ENCODE measurements at regions not wholly inside any gene's neighbourhood (a gene's known extent, or its start where the extent isn't known, plus 50 kb on each side); places are given as distances from the start of the nearest gene placed in this dataset.

DNA sequence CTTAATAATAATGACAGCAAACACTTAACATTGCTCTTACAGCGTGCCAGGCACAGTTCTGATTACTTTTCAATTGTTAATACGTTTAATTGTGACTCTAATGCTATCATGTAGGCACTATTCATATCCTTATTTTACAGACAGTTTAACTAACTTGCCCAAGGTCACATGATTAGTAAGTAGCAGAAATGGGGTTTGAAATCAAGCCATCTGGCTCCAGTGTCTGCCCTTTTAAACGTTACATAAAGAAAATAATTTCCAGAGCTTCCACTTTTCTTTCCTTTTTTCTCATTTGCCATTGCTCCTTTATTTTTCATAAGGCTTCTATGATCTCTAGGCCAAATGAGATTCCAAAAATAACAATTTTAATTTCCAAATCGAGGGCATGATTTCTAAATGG, 50.6 kb upstream of the IKZF2 start:
- Mint-ChIP-seq H3K4me1 (peaks cover 6 to 13% (median 6%) of the 10 kb centered on the region in 3 donors), H3K36me3 (no peaks in the 10 kb centered on the region), H3K4me3 (no peak overlapping the region), H3K27me3 (no peaks in the 10 kb centered on the region), H3K27ac (peak overlapping the region in 2 of 6 donors; percentile 29 to 42), H3K9me3 (peaks cover 0 to 4% (median 2%) of the 10 kb centered on the region in 7 donors)
- ATAC-seq (ENCODE audit: low read depth in 2 of 2) (no peak), DNase-seq (no peak)

DNA sequence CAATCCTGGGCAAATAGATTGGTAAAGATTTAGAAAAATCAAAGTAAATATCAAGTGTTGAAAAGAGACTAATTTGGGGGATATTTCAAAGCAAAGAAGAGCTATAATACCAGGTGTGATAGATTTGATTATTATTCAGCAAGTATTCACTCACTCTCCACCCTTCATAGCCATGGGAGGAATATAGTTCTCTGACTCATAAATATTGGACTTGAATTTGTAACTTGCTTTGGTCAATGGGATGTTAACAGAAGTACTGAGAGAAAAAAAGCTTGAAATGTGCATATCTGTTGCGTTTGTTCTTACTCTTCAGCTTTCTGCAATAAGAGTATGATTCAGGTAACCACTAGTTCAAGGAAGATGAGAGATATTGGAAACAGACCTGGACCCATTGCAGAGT, 54.5 kb upstream of the IKZF2 start:
- no peaks in the 10 kb centered on the region for H3K36me3 Mint-ChIP-seq
- H3K9me3 Mint-ChIP-seq = peaks cover 0 to 3% (median 0%) of the 10 kb centered on the region in 7 donors
- H3K27ac Mint-ChIP-seq = peak overlapping the region in 1 of 6 donors; percentile 36
- ATAC-seq (ENCODE audit: low read depth in 2 of 2) (no peak), DNase-seq (no peak)
- H3K27me3 Mint-ChIP-seq = no peaks in the 10 kb centered on the region
- no peak overlapping the region for H3K4me3 Mint-ChIP-seq
- H3K4me1 Mint-ChIP-seq = peaks cover 6 to 13% (median 6%) of the 10 kb centered on the region in 3 donors

DNA sequence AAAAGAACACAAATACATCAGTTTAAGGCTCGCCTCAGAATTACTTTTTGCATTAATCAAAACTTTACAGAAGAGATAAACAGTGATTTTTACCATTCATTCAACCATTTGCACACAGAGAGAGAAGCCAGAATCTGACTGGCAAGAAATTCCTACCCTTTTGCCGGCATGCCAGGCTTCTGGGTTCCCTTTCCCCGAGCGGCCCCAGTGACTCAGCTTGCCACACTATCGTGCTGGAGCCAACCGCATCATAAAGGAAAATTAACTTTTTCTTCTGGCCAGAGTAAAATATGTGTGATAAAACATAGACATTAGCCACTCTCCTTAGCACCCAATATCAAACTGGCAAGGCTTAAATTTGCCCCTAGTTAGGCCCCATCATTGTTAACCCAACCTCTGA, 61.8 kb upstream of the IKZF2 start:
- no peak for ATAC-seq (ENCODE audit: low read depth in 2 of 2)
- Mint-ChIP-seq H3K27me3 (no peaks in the 10 kb centered on the region), H3K27ac (peak overlapping the region in 1 of 6 donors; percentile 36), H3K36me3 (no peaks in the 10 kb centered on the region), H3K4me3 (no peak overlapping the region), H3K4me1 (no peaks in the 10 kb centered on the region), H3K9me3 (no peaks in the 10 kb centered on the region)
- DNase-seq = no peak

DNA sequence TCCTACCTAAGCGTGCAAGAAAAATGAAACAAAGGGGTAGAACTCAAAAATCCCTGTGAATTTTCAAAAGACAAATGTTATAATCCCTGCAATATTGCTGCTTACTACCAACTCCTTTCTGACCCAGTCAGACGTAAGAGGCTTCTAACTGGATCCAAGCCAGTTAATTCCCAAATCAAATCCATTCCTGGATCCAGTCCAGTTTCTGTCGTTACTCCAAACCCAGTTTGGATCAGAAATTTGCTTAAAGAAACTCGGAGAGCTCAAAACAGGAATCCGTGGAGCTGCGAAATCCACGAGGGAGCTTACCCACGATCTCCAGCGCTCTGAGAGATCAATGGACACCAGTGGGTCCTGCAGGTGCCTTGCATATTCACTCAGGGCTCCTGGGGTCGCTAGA, 62.8 kb upstream of the IKZF2 start:
- H3K4me3 Mint-ChIP-seq = no peak overlapping the region
- DNase-seq (no peak), ATAC-seq (ENCODE audit: low read depth in 2 of 2) (no peak)
- no peaks in the 10 kb centered on the region for H3K36me3 Mint-ChIP-seq
- no peaks in the 10 kb centered on the region for H3K4me1 Mint-ChIP-seq
- H3K9me3 Mint-ChIP-seq = no peaks in the 10 kb centered on the region
- no peak overlapping the region for H3K27ac Mint-ChIP-seq
- H3K27me3 Mint-ChIP-seq = no peaks in the 10 kb centered on the region

DNA sequence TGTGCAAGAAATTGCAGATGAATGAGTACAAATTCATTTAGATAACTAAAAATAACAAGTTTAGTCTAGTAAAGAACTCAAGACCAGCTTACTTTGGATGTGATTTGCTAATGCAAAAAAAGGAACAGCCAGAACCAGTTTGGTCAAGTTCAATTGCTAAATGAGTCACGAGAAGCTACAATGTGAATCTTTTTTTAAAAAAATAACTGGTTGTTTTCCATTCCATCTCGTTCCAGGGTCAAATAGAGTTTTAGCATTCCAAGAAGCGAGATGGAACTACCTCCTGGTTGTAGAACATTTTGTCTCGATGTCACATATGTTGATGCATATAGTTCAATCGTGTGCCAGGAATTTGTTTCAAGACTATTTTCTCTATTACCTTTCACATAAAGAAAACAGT, 65.0 kb upstream of the IKZF2 start:
- Mint-ChIP-seq H3K4me1 (peaks cover 0 to 6% (median 6%) of the 10 kb centered on the region in 3 donors), H3K27ac (no peak overlapping the region), H3K4me3 (no peak overlapping the region), H3K27me3 (no peaks in the 10 kb centered on the region), H3K36me3 (no peaks in the 10 kb centered on the region), H3K9me3 (no peaks in the 10 kb centered on the region)
- DNase-seq (no peak), ATAC-seq (ENCODE audit: low read depth in 2 of 2) (no peak)

DNA sequence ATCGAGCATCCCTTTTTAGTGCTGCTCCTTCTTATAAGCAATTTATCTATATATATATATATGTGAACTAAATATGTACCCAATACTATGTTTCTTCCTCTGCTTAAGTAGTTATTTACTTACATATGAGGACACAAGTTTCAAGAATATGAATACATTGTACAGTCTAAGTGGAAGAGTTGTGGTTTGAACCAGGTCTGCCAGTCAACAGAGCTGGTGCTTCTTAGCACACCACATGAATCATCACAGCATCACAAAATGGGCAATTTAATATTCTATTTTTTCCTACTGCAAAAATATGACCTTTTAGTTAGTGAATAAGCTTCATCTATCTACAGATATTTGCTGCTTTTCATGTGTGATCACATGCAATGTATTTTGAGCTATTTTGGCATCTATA, 64.4 kb upstream of the SPAG16 start:
- DNase-seq (no peak), ATAC-seq (ENCODE audit: low read depth in 2 of 2) (no peak)
- Mint-ChIP-seq H3K27ac (no peak overlapping the region), H3K4me1 (peaks cover 0 to 14% (median 6%) of the 10 kb centered on the region in 3 donors), H3K36me3 (no peaks in the 10 kb centered on the region), H3K9me3 (no peaks in the 10 kb centered on the region), H3K27me3 (no peaks in the 10 kb centered on the region), H3K4me3 (no peak overlapping the region)

DNA sequence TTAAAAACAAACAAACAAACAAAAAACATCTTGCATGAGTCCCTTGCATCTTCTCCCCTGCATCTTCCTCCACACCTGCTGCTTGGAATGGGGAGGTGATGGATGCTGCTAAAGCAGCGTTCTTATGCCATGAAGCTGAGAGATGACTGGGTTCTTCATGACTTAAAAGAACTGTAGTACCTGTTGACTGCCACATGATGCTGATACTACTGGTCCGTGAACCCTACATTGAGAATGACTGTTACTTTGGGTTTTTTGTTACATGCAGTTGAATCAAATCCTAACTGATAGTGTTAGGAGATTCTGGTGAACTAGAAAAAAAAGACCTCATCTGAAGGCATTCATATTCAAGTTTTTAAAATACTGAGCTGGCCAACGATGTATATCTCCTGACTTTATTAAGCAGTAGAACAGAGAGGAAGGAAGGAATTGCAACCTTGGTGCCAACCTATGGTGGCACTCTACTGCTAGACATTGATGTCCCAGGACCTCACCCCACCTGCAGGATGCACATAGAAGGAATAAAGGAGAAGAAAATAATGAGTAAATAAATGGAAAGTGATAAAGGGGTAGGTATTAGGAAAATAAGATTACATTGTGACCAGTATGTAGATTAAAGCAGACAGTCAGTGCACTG, 63.2 kb upstream of the SPAG16 start:
- Mint-ChIP-seq H3K4me3 (no peak overlapping the region), H3K4me1 (peaks cover 4 to 19% (median 10%) of the 10 kb centered on the region in 3 donors), H3K27ac (peak overlapping the region in 1 of 6 donors; percentile 35), H3K9me3 (no peaks in the 10 kb centered on the region), H3K36me3 (no peaks in the 10 kb centered on the region), H3K27me3 (no peaks in the 10 kb centered on the region)
- DNase-seq = no peak
- peak in 1 of 2 donors; percentile 45 for ATAC-seq (ENCODE audit: low read depth in 2 of 2)

DNA sequence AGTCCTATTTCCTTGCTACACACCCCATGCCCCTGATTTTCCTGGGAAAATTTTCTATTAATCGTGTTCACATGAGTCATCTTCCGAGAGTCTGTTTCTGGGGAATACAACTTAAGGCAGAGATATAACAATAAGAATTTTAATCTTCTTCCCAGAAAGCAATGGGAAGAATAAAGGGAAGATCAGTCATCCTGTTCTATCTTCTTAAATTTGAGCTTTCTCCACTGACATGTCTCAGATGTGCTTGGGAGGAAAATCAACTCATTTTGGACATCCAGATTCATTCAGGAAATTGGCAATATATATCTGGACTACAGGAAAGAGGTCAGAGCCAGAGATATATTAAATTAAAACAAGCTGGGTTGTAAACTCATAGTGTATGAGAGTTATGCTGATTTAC, 62.3 kb upstream of the SPAG16 start:
- H3K4me1 Mint-ChIP-seq = peaks cover 10 to 26% (median 18%) of the 10 kb centered on the region in 3 donors
- ATAC-seq (ENCODE audit: low read depth in 2 of 2) (no peak), DNase-seq (no peak)
- H3K4me3 Mint-ChIP-seq = no peak overlapping the region
- H3K36me3 Mint-ChIP-seq = no peaks in the 10 kb centered on the region
- no peaks in the 10 kb centered on the region for H3K27me3 Mint-ChIP-seq
- peak overlapping the region in 1 of 6 donors; percentile 58 for H3K27ac Mint-ChIP-seq
- H3K9me3 Mint-ChIP-seq = no peaks in the 10 kb centered on the region

DNA sequence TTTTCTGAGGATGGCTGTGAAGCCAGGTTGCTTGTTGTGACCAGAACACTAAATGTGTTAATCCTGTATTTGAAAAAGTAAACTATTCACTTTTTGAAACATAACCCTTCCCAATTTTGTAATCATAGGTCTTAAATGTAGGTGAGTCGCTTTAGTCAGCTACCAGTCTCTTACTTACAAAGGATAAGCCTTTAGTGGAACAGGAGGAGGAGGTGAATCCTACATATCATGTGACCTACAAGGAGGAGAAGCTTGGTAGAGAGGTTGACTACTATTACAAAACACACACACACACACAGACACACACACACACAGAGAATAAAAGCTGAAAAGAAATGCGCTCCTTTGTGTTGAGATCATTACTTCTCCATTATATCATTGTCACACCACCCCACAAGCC, 59.9 kb upstream of the SPAG16 start:
- Mint-ChIP-seq H3K4me3 (no peak overlapping the region), H3K4me1 (peaks cover 23 to 43% (median 40%) of the 10 kb centered on the region in 3 donors), H3K9me3 (no peaks in the 10 kb centered on the region), H3K36me3 (no peaks in the 10 kb centered on the region), H3K27ac (peak overlapping the region in 1 of 6 donors; percentile 63), H3K27me3 (no peaks in the 10 kb centered on the region)
- ATAC-seq (ENCODE audit: low read depth in 2 of 2) (no peak), DNase-seq (no peak)

DNA sequence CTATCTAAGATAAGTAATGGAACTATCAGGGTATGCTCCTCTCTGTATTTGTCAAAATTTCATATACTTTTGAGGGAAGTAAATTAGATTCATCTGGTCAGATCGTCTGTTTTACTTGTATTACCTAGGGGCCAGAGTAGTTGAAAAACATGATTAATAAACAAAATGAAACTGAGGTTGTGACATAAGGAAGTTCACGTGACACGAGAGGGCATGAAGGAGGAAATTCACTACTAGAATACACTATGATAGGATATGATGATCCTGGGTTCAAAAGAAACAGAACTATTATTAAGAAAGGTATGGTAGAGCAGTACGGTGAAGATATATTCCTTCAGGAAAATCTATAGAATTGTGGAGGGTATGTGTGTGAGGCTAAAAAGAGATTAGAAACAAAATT, 58.4 kb upstream of the SPAG16 start:
- Mint-ChIP-seq H3K27me3 (no peaks in the 10 kb centered on the region), H3K4me3 (peak overlapping the region in 6 of 8 donors; percentile 1 to 80 (median 10)), H3K9me3 (no peaks in the 10 kb centered on the region), H3K4me1 (peaks cover 34 to 57% (median 53%) of the 10 kb centered on the region in 3 donors), H3K27ac (peak overlapping the region in 4 of 6 donors; percentile 2 to 93 (median 48)), H3K36me3 (no peaks in the 10 kb centered on the region)
- DNase-seq (no peak), ATAC-seq (ENCODE audit: low read depth in 2 of 2) (peak; percentile 20 to 31)

DNA sequence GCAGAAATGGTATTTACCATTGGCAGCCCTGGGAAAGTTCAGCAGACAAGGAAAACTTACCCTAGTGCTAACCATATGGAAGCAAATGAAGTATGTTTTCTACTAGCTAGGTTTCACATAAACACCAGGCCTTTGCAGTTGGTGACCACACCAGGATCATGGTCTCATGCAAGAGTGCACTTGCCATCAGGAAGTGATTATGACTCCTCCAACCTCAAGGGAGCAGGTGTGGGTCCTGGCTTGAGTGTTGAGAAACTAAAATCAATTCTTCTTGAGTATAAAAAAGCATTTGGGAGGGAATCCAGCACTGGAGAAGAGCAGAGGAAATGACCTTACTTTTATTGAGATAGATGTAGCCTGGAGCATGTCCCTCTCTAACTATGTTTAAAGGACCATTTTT, 56.8 kb upstream of the SPAG16 start:
- peak; percentile 88 to 92 for ATAC-seq (ENCODE audit: low read depth in 2 of 2)
- Mint-ChIP-seq H3K27me3 (no peaks in the 10 kb centered on the region), H3K4me3 (peak overlapping the region in 7 of 8 donors; percentile 17 to 83 (median 71)), H3K27ac (peak overlapping the region; percentile 21 to 93 (median 64)), H3K9me3 (no peaks in the 10 kb centered on the region), H3K36me3 (no peaks in the 10 kb centered on the region), H3K4me1 (peaks cover 35 to 56% (median 45%) of the 10 kb centered on the region in 3 donors)
- DNase-seq = peak; percentile 43

DNA sequence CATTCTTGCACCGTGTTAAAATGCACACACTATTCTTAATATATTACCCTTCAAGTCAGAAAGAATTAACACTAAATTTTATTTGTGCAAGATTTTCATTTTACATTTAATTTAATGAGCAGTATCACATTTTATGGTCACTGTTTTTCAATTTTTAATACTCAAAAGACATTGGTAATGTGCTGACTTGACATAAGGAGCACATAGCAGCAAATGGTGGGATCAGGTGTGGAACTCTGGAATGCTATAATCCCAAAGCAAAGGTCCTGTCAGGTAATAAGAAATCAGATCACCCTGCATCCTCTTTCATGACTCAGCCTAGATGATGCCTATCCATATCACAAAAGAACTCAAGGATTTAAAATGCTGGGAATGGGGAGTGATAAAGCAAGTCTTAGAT, 55.6 kb upstream of the SPAG16 start:
- DNase-seq (no peak), ATAC-seq (ENCODE audit: low read depth in 2 of 2) (no peak)
- Mint-ChIP-seq H3K4me1 (peaks cover 44 to 67% (median 56%) of the 10 kb centered on the region in 3 donors), H3K27me3 (no peaks in the 10 kb centered on the region), H3K36me3 (no peaks in the 10 kb centered on the region), H3K27ac (peak overlapping the region in 1 of 6 donors; percentile 51), H3K9me3 (no peaks in the 10 kb centered on the region), H3K4me3 (peak overlapping the region in 1 of 8 donors; percentile 10)

DNA sequence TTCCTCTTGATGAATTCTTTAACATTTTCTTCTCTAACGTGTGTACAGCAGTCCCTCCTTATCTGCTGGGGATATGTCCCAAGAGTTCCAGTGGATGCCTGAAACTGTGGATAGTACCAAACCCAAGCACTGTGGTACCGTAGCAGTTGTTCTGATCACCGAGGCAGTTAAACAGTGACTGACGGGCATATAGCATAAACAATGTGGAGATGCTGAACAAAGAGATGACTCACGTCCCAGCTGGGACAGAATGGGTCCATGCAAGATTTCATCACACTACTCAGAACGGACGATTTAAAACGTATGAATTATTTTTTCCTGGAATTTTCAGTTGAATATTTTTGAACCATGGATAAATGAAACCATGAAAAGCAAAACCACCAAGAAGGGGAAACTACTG, 54.5 kb upstream of the SPAG16 start:
- no peaks in the 10 kb centered on the region for H3K36me3 Mint-ChIP-seq
- H3K27me3 Mint-ChIP-seq = no peaks in the 10 kb centered on the region
- H3K4me3 Mint-ChIP-seq = peak overlapping the region in 7 of 8 donors; percentile 16 to 81 (median 61)
- peaks cover 53 to 79% (median 65%) of the 10 kb centered on the region in 3 donors for H3K4me1 Mint-ChIP-seq
- ATAC-seq (ENCODE audit: low read depth in 2 of 2) = no peak
- H3K9me3 Mint-ChIP-seq = no peaks in the 10 kb centered on the region
- H3K27ac Mint-ChIP-seq = peak overlapping the region in 5 of 6 donors; percentile 9 to 75 (median 66)
- DNase-seq = no peak

DNA sequence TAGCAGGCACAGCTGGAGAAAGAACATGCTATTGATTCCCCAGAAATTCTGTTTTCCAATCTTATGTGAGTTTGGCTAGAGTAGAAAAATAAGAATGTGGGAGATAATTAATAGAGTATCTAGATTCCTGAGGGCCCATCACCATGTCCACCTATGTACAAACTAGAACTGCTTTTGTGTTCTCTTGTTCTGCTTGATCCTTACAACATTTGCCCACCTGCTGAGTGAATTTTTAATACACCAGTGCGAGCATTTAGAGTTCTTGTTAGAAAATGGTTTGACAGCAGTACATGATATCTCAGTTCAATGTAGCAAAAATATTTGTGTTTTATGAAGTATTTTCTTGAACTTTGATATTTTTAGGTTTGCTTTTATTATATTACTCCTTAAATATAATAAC, 52.3 kb upstream of the SPAG16 start:
- no peaks in the 10 kb centered on the region for H3K27me3 Mint-ChIP-seq
- peaks cover 46 to 72% (median 65%) of the 10 kb centered on the region in 3 donors for H3K4me1 Mint-ChIP-seq
- H3K9me3 Mint-ChIP-seq = no peaks in the 10 kb centered on the region
- peak overlapping the region in 4 of 6 donors; percentile 38 to 70 (median 64) for H3K27ac Mint-ChIP-seq
- H3K36me3 Mint-ChIP-seq = no peaks in the 10 kb centered on the region
- DNase-seq (no peak), ATAC-seq (ENCODE audit: low read depth in 2 of 2) (no peak)
- H3K4me3 Mint-ChIP-seq = peak overlapping the region in 2 of 8 donors; percentile 23 to 83

Data from naive B cell (primary cell).